Activated T-cell treated with anti-CD3 and anti-CD28 coated beads, Interleukin-2, amount 50 U/mL, for 72 hours (primary cell): ENCODE measurements at regions not wholly inside any gene's neighbourhood (a gene's known extent, or its start where the extent isn't known, plus 50 kb on each side); places are given as distances from the start of the nearest gene placed in this dataset.

Experiments
- ATAC-seq, 2 donors: fragments of 150-1000 bp; cut with Tn5 transposase; replicated peaks in 1 of 2; 2 replicates each; pipeline ENCODE4 v1.10.0; 2021; ENCODE audit warnings: moderate library complexity in 2 of 2, mild to moderate bottlenecking in 1 of 2
- DNase-seq, 2 donors: peaks; one replicate each; pipeline ENCODE4 v3.0.0; 2021 to 2022; ENCODE audit warnings: mixed read lengths in 1 of 2
- H3K27ac Mint-ChIP-seq: one replicate; pipeline ENCODE4 v1.8.0; 2022; ENCODE audit warnings: mild to moderate bottlenecking, moderate library complexity, mixed read lengths
- H3K27me3 Mint-ChIP-seq: one replicate; pipeline ENCODE4 v1.8.0; 2022; ENCODE audit warnings: low read depth, mixed read lengths
- H3K36me3 Mint-ChIP-seq, 2 donors: one replicate each; pipeline ENCODE4 v1.8.0; 2022; ENCODE audit warnings: mixed read lengths in 2 of 2, mild to moderate bottlenecking in 1 of 2; ENCODE audit not compliant: insufficient read depth in 2 of 2
- H3K4me1 Mint-ChIP-seq: one replicate; pipeline ENCODE4 v1.8.0; 2022; ENCODE audit warnings: low read depth, mixed read lengths
- H3K4me3 Mint-ChIP-seq, 2 donors: one replicate each; pipeline ENCODE4 v1.8.0; 2022; ENCODE audit warnings: mild to moderate bottlenecking in 2 of 2, mixed read lengths in 2 of 2, moderate library complexity in 2 of 2
- H3K9me3 Mint-ChIP-seq, 2 donors: one replicate each; pipeline ENCODE4 v1.8.0; 2022; ENCODE audit warnings: mixed read lengths in 2 of 2

DNA sequence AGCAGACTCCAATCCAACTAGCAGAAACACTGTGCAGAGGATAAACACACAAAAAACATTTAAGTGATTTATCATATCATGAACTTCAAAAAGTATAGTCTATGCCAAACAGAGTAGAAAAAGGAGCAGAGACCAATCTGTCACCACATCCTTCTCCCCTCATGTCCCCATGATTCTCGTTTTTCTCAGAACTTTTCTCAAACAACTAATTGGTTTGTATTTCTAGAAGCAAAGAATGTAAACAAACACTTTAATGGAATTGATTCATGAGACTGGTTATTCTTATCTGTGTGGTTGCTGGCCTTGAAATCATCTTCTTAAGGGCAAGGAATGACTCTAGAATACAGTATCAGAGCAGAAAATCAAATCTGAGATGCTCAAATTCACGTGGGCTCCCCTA lies 294.2 kb upstream of the THBS1 start:
- no peaks in the 10 kb centered on the region for H3K4me1 Mint-ChIP-seq
- H3K27ac Mint-ChIP-seq: no peak overlapping the region
- peaks cover 8% of the 10 kb centered on the region for H3K27me3 Mint-ChIP-seq
- no peak overlapping the region for H3K4me3 Mint-ChIP-seq
- no peak for ATAC-seq
- H3K9me3 Mint-ChIP-seq: peaks cover 0 to 2% of the 10 kb centered on the region in 2 donors
- no peaks in the 10 kb centered on the region for H3K36me3 Mint-ChIP-seq
- DNase-seq: no peak

DNA sequence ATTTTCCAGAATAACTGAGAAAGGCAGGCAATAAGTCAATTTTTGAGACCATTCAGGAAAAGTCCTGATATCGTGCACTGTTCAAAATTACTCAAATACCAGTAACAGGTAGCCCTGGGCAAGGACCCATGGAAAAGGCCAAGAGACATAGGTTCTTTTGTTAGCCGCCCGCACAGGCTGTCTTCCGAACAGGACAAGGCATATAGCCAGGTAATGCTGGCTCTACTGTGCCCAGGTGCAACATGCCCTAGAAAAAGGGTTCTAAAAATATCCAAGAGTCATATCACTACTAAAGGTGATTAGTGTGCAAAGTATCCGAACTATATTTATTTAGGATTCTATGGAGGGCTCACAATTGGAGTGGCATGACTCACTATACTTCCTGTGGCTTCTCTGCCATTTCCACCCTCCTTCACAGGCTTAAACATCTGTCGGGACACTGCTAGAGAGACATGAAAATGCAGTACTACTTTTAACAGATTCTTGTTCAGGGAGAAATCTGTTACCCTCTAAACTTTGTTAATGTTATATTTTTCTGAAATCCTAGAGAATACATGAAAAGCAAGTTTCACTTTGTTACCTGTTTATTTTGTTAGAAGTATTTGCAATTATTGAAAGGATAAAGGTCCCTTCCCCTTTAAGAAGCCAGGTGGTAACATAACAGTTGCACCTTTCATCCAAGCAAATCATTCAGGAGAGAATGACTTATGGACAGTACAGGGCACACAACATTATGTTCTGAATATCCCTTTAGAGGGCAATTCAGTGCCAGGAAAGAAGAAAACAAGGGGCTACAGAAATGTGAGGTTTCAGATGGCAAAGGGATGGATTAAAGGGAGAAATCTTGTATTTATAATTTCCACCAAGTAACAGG lies 293.3 kb upstream of the THBS1 start:
- H3K27me3 Mint-ChIP-seq: peaks cover 15% of the 10 kb centered on the region
- H3K27ac Mint-ChIP-seq: no peak overlapping the region
- no peak overlapping the region for H3K4me3 Mint-ChIP-seq
- H3K9me3 Mint-ChIP-seq: peaks cover 0 to 2% of the 10 kb centered on the region in 2 donors
- H3K4me1 Mint-ChIP-seq: no peaks in the 10 kb centered on the region
- ATAC-seq (no peak), DNase-seq (no peak)
- H3K36me3 Mint-ChIP-seq: peaks cover 0 to under 1% of the 10 kb centered on the region in 2 donors

DNA sequence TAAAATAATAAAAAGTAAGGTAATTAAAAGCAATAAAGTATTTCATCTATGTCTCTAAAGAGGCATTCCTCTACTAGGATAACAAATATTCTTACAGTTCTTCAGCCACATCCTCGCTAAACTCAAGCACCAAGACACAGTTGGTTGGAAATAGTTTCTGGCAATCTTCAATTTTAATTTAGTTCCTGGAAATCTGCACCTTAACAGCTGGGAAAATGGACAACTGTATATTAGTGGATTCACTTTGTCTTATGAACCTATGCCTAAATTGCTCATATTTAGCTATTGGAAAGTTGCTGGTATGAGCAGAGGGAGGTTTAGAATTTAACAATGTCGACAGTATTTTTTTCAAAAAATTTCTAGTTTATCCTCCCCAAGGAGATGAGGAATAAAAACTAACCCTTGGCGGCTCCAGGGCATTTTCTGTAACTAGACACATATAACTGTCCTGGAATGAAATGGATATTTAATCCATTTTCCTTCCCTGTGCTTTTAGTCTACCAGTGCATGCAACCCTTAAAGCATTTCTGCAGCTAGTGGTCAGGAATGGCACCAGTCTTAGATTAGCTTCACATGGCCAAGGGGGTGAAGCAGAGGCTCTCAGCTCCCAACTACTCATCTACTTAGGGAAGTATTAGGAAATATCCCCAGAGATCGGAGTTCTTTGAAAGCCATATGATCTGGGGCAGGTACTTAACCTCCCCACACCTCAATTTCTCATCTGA lies 290.0 kb upstream of the THBS1 start:
- peaks cover 2% of the 10 kb centered on the region in 2 donors for H3K36me3 Mint-ChIP-seq
- DNase-seq: no peak
- no peak for ATAC-seq
- peaks cover 3 to 4% of the 10 kb centered on the region in 2 donors for H3K9me3 Mint-ChIP-seq
- no peak overlapping the region for H3K27ac Mint-ChIP-seq
- no peaks in the 10 kb centered on the region for H3K4me1 Mint-ChIP-seq
- H3K4me3 Mint-ChIP-seq: no peak overlapping the region
- H3K27me3 Mint-ChIP-seq: peaks cover 14% of the 10 kb centered on the region

DNA sequence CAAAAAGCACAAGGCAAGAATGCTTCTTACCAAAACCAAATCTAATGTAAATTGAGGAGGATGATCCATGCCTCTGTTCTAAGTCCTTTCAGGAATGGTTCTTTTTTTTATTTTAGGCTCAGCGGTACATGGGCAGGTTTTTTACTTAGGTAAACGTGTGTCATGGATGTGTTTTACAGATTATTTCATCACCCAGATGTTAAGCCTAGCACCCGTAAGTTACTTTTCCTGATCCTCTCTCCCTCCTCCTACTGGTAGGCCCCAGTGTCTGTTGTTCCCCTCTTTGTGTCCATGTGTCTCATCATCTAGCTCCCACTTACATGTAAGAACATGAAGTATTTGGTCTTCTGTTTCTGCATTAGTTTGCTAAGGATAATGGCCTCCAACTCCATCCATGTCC lies 289.2 kb upstream of the THBS1 start:
- H3K9me3 Mint-ChIP-seq: peaks cover 3 to 4% of the 10 kb centered on the region in 2 donors
- no peak for DNase-seq
- H3K4me3 Mint-ChIP-seq: no peak overlapping the region
- no peak overlapping the region for H3K27ac Mint-ChIP-seq
- peaks cover 2% of the 10 kb centered on the region in 2 donors for H3K36me3 Mint-ChIP-seq
- peaks cover 14% of the 10 kb centered on the region for H3K27me3 Mint-ChIP-seq
- no peak for ATAC-seq
- no peaks in the 10 kb centered on the region for H3K4me1 Mint-ChIP-seq

DNA sequence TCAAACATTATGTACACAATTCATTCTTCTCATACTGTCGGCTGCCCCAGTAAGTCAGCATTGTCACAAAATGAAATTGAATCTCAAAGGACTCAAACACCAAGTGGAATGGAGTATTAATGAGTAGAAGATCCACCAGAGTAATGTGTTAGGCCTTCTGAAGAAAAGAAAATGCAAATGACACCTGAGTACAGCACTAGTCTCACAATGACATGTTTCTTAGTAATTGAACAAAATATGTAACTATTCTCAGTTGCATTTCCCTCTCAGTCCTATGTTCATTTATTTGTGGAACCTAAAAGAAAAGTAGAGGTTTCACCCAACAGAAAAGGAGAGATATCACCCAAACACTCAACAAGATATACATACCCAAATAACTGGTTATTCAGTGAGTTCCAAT lies 283.9 kb upstream of the THBS1 start:
- Mint-ChIP-seq H3K4me3 (no peak overlapping the region), H3K27me3 (peaks cover 17% of the 10 kb centered on the region), H3K4me1 (no peaks in the 10 kb centered on the region), H3K36me3 (peaks cover 2% of the 10 kb centered on the region in 2 donors), H3K27ac (no peak overlapping the region), H3K9me3 (peaks cover 2 to 3% of the 10 kb centered on the region in 2 donors)
- DNase-seq: no peak
- no peak for ATAC-seq

DNA sequence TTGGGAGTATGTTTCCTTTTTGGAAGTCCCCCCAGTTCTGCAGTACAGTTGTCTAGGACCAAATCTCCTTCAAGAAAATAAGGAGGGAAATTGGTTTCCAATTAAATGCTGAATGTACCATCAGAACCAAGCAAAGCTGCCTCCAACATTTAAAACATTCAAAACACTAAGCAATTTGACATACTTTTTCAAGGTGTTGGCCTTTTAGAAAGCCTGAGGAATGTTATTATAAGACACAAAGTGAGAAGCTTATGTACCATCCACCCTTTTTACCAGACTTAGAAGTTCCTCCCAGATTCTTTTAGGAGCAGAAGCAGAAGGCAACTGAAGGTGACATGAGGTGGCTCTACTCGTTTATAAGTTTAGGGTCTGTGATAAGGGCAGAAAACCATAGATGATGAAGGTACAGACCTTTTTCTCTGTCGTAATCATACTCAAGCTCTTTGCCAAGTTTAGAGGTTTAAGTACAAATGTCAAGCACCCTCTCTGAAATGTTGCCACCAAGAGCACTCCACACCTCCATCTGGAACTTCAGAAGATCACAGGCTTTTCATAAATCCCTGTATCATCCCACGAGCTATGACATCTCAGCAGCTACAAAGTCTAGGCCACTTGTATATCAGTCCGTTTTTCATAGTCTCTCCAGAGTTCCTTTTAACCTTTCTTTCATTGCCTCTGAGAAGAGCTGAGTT lies 282.5 kb upstream of the THBS1 start:
- H3K27ac Mint-ChIP-seq: no peak overlapping the region
- no peak overlapping the region for H3K4me3 Mint-ChIP-seq

DNA sequence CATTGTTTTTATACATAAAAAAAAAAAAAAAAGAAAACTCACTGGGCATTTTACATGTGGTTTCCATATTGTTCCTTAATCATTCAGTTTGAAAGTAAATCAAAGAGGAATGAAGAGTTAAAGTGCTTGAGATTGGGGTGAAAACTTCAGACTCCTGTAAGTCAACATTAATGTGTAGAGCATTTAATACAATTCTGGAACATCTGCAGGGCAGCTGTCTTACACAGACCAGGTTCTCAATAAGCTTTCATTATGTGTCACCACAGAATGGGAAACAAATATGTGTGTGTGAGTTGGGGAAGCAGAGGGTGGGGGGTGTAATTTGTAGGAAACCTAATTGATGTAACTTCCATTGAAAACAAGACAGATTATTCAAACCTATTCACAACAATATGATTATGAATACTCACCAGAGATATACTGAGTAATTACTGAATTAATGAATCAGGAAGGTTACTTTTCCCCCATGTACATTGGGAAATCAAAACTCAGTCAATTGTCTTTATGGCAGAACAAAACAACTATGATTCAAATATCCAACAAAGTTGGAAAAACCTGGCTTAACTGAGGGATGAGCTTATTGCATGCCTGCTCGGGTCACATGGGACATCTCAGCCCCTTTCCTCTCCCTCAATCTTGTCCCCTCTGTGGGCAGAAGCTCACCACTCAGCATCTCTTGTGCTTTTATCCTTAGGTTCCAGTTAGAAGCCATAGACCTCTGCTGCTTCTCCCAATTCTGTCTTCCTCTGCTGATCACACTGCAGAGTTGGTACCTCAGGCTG lies 281.2 kb upstream of the THBS1 start:
- Mint-ChIP-seq H3K27ac (no peak overlapping the region), H3K27me3 (peaks cover 15% of the 10 kb centered on the region), H3K36me3 (no peaks in the 10 kb centered on the region), H3K9me3 (no peaks in the 10 kb centered on the region), H3K4me1 (no peaks in the 10 kb centered on the region), H3K4me3 (no peak overlapping the region)
- ATAC-seq: peak in 1 of 2 donors; percentile 20
- DNase-seq: no peak

More for the DNA sequence above, 282.5 kb upstream of the THBS1 start:
- H3K4me1 Mint-ChIP-seq: no peaks in the 10 kb centered on the region
- no peaks in the 10 kb centered on the region for H3K9me3 Mint-ChIP-seq
- no peak for ATAC-seq
- H3K27me3 Mint-ChIP-seq: peaks cover 11% of the 10 kb centered on the region
- DNase-seq: no peak
- H3K36me3 Mint-ChIP-seq: no peaks in the 10 kb centered on the region

DNA sequence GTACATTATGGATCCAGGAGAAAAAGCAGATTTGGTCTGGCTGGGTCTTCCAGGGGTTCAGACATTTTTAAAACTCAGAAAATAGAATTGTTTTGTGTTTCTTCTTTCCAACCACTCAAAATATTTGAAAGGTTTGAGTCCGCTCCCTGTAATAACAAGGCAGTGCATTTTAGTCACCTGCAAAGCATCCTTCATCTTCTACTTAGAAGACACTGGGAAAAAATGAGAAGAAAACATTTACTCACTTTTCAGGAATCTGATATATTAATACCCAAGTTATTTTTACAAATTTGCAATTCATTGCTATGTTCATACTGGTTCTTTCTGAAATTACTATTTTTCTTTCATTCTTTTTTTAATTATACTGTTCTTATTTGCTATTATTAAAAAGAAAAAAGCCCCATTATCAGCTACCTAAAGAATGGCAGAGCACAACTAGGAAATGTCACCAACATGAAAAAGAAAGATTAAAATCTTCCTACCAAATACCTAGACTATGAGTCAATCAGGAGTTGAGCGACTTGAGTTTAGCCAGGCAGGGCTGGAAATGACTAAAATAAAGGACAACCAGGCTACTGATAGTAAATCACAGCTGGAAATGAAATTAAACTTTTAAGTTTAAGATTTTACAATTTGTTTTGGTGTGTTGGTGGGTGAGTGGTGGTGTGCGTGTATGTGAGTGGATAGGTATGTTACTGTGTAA lies 280.3 kb upstream of the THBS1 start:
- Mint-ChIP-seq H3K4me1 (no peaks in the 10 kb centered on the region), H3K36me3 (no peaks in the 10 kb centered on the region), H3K9me3 (no peaks in the 10 kb centered on the region), H3K27ac (no peak overlapping the region), H3K4me3 (no peak overlapping the region), H3K27me3 (peaks cover 15% of the 10 kb centered on the region)
- no peak for DNase-seq
- no peak for ATAC-seq

DNA sequence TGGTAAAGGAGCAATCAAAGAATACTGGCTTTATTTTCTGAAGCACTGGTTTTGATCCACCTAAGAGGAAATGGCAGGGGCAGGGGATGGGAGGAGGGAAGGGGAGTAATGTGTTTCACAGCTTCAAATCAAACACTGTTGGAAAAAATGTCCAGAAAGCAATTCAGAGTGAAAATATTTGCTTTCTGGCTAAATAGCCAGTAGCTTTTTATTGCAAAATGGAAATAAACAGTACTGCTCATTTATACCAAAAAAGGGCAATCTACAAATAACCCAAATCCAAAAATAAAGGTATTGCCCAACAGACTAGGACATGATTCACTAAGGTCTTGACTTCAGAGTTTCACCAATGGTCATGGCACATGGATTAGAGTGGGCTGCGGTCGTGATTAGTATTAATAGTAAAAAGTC lies 279.3 kb upstream of the THBS1 start:
- no peak overlapping the region for H3K4me3 Mint-ChIP-seq
- peaks cover 15% of the 10 kb centered on the region for H3K27me3 Mint-ChIP-seq
- ATAC-seq (no peak), DNase-seq (no peak)
- H3K36me3 Mint-ChIP-seq: no peaks in the 10 kb centered on the region
- no peaks in the 10 kb centered on the region for H3K4me1 Mint-ChIP-seq
- no peak overlapping the region for H3K27ac Mint-ChIP-seq
- H3K9me3 Mint-ChIP-seq: no peaks in the 10 kb centered on the region

DNA sequence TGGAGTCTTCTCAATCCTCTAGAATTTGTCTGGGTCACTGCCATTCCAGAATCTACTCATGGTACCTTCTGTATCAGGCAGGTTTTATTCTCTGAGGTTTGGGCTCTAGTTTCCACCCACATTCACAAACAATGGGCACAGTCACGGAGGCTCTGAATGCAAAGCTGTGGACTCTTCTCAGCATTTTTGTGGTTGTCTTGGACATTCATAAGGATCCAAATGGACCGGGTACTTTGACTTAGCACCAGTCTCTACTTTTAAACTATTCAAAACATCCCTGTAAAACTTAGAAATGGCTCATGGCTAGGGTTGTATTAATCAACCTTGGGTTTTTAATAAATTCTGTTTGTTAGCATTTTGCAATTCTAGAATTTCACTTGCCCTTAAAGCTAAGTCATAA lies 277.9 kb upstream of the THBS1 start:
- DNase-seq (no peak), ATAC-seq (no peak)
- no peak overlapping the region for H3K4me3 Mint-ChIP-seq
- H3K9me3 Mint-ChIP-seq: no peaks in the 10 kb centered on the region
- no peaks in the 10 kb centered on the region for H3K4me1 Mint-ChIP-seq
- H3K27me3 Mint-ChIP-seq: peaks cover 15% of the 10 kb centered on the region
- H3K27ac Mint-ChIP-seq: no peak overlapping the region
- H3K36me3 Mint-ChIP-seq: no peaks in the 10 kb centered on the region

DNA sequence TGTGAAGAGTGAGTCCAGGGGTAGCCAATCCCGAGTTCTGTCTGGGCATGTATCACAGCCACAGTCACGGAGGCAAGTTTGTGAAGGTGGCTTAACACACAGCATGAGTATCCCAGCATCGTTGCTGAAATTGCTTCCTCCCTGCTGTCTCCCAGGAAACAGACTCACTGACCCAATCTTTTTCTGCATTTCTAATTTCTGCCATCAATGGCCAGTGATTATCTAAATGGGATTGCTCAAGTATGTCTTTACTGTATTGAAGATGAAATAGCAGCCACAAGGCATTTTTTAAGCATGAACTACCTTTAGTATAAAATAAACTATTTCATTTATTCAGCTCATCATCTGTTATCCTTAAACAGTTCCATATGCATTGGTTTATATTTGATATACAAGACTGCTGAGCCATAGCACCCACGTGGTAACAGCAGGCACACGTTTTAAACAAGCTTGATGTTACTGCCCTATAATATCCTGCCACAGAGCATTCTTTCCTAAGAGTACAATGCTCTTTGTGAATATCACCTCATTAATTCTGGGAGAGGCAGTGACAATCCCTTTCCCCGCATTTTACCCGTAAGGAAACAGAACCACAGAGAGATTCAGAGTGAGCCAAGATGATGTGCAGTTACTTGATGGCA lies 276.6 kb upstream of the THBS1 start:
- Mint-ChIP-seq H3K36me3 (no peaks in the 10 kb centered on the region), H3K27me3 (peaks cover 15% of the 10 kb centered on the region), H3K4me3 (no peak overlapping the region), H3K9me3 (no peaks in the 10 kb centered on the region), H3K4me1 (no peaks in the 10 kb centered on the region), H3K27ac (no peak overlapping the region)
- DNase-seq: no peak
- no peak for ATAC-seq
